ENCODE measurements at regions not wholly inside any gene's neighbourhood (a gene's known extent, or its start where the extent isn't known, plus 50 kb on each side); places are given as distances from the start of the nearest gene placed in this dataset.
"Not testable (repeated sequence)": the region's sequence is repeated elsewhere in the genome, so short reads cannot be mapped to it uniquely, and the experiment has no call there.

- no peaks in the 10 kb centered on the region for H3K4me1 Mint-ChIP-seq (ENCODE audit: low read depth)
- no peak for DNase-seq
- H3K36me3 Mint-ChIP-seq (ENCODE audit: low read depth): no peaks in the 10 kb centered on the region
- no peak overlapping the region for H3K4me3 Mint-ChIP-seq
- H3K9me3 Mint-ChIP-seq: peaks cover 3% of the 10 kb centered on the region
- no peaks in the 10 kb centered on the region for H3K27me3 Mint-ChIP-seq
- no peak overlapping the region for H3K27ac Mint-ChIP-seq
Observed at GRCh38 chr11:92449222-92449621, 224.6 kb downstream of the FAT3 start.

GRCh38 chr11:92449780-92450179, 225.2 kb downstream of the FAT3 start:
- DNase-seq: no peak
- Mint-ChIP-seq H3K4me3 (no peak overlapping the region), H3K27me3 (no peaks in the 10 kb centered on the region), H3K4me1 (ENCODE audit: low read depth) (no peaks in the 10 kb centered on the region), H3K36me3 (ENCODE audit: low read depth) (no peaks in the 10 kb centered on the region), H3K27ac (no peak overlapping the region), H3K9me3 (peaks cover 3% of the 10 kb centered on the region)

- Mint-ChIP-seq H3K36me3 (ENCODE audit: low read depth) (no peaks in the 10 kb centered on the region), H3K4me1 (ENCODE audit: low read depth) (no peaks in the 10 kb centered on the region)
- DNase-seq: no peak
Observed at GRCh38 chr11:92451063-92451462, 226.4 kb downstream of the FAT3 start.

GRCh38 chr11:92453055-92453454, 228.4 kb downstream of the FAT3 start:
- Mint-ChIP-seq H3K27me3 (no peaks in the 10 kb centered on the region), H3K4me1 (ENCODE audit: low read depth) (no peaks in the 10 kb centered on the region), H3K36me3 (ENCODE audit: low read depth) (no peaks in the 10 kb centered on the region), H3K9me3 (peaks cover 3% of the 10 kb centered on the region), H3K4me3 (no peak overlapping the region), H3K27ac (no peak overlapping the region)
- DNase-seq: no peak

More at GRCh38 chr11:92451063-92451462, 226.4 kb downstream of the FAT3 start:
- no peak overlapping the region for H3K27ac Mint-ChIP-seq
- no peaks in the 10 kb centered on the region for H3K27me3 Mint-ChIP-seq
- peaks cover 3% of the 10 kb centered on the region for H3K9me3 Mint-ChIP-seq
- H3K4me3 Mint-ChIP-seq: no peak overlapping the region

- Mint-ChIP-seq H3K27ac (no peak overlapping the region), H3K36me3 (ENCODE audit: low read depth) (no peaks in the 10 kb centered on the region), H3K27me3 (no peaks in the 10 kb centered on the region), H3K4me1 (ENCODE audit: low read depth) (no peaks in the 10 kb centered on the region), H3K4me3 (no peak overlapping the region), H3K9me3 (peaks cover 3% of the 10 kb centered on the region)
- no peak for DNase-seq
Observed at GRCh38 chr11:92455210-92455790, 230.7 kb downstream of the FAT3 start.

GRCh38 chr11:92457250-92457649, 232.6 kb downstream of the FAT3 start:
- Mint-ChIP-seq H3K27ac (no peak overlapping the region), H3K4me3 (no peak overlapping the region), H3K9me3 (peaks cover 3% of the 10 kb centered on the region), H3K36me3 (ENCODE audit: low read depth) (no peaks in the 10 kb centered on the region), H3K4me1 (ENCODE audit: low read depth) (no peaks in the 10 kb centered on the region), H3K27me3 (no peaks in the 10 kb centered on the region)
- DNase-seq: no peak

- Mint-ChIP-seq H3K4me3 (no peak overlapping the region), H3K27me3 (no peaks in the 10 kb centered on the region), H3K36me3 (ENCODE audit: low read depth) (no peaks in the 10 kb centered on the region), H3K9me3 (no peaks in the 10 kb centered on the region), H3K27ac (no peak overlapping the region), H3K4me1 (ENCODE audit: low read depth) (no peaks in the 10 kb centered on the region)
- DNase-seq: no peak
Observed at GRCh38 chr11:92458486-92458885, 233.9 kb downstream of the FAT3 start.

GRCh38 chr11:92460213-92460612, 235.6 kb downstream of the FAT3 start:
- H3K4me1 Mint-ChIP-seq (ENCODE audit: low read depth): no peaks in the 10 kb centered on the region

GRCh38 chr11:92461447-92461846, 236.8 kb downstream of the FAT3 start:
- Mint-ChIP-seq H3K27me3 (no peaks in the 10 kb centered on the region), H3K36me3 (ENCODE audit: low read depth) (no peaks in the 10 kb centered on the region), H3K27ac (no peak overlapping the region), H3K4me1 (ENCODE audit: low read depth) (no peaks in the 10 kb centered on the region), H3K4me3 (no peak overlapping the region), H3K9me3 (peaks cover 2% of the 10 kb centered on the region)
- DNase-seq: no peak

More at GRCh38 chr11:92460213-92460612, 235.6 kb downstream of the FAT3 start:
- H3K4me3 Mint-ChIP-seq: no peak overlapping the region
- no peaks in the 10 kb centered on the region for H3K36me3 Mint-ChIP-seq (ENCODE audit: low read depth)
- no peak for DNase-seq
- peaks cover 2% of the 10 kb centered on the region for H3K9me3 Mint-ChIP-seq
- no peaks in the 10 kb centered on the region for H3K27me3 Mint-ChIP-seq
- no peak overlapping the region for H3K27ac Mint-ChIP-seq

GRCh38 chr11:92462821-92463220, 238.2 kb downstream of the FAT3 start:
- DNase-seq: no peak
- Mint-ChIP-seq H3K4me1 (ENCODE audit: low read depth) (no peaks in the 10 kb centered on the region), H3K27me3 (no peaks in the 10 kb centered on the region), H3K9me3 (peaks cover 2% of the 10 kb centered on the region), H3K27ac (no peak overlapping the region), H3K4me3 (no peak overlapping the region), H3K36me3 (ENCODE audit: low read depth) (no peaks in the 10 kb centered on the region)

GRCh38 chr11:92464822-92465221, 240.2 kb downstream of the FAT3 start:
- no peaks in the 10 kb centered on the region for H3K4me1 Mint-ChIP-seq (ENCODE audit: low read depth)
- no peaks in the 10 kb centered on the region for H3K27me3 Mint-ChIP-seq
- no peak overlapping the region for H3K4me3 Mint-ChIP-seq
- peaks cover 2% of the 10 kb centered on the region for H3K9me3 Mint-ChIP-seq
- DNase-seq: no peak
- H3K36me3 Mint-ChIP-seq (ENCODE audit: low read depth): no peaks in the 10 kb centered on the region
- no peak overlapping the region for H3K27ac Mint-ChIP-seq

- H3K27ac Mint-ChIP-seq; DNase-seq; H3K36me3 Mint-ChIP-seq (ENCODE audit: low read depth); H3K27me3 Mint-ChIP-seq; H3K4me3 Mint-ChIP-seq; H3K9me3 Mint-ChIP-seq; H3K4me1 Mint-ChIP-seq (ENCODE audit: low read depth): not testable (repeated sequence)
Observed at GRCh38 chr11:92465410-92465809, 240.8 kb downstream of the FAT3 start.

GRCh38 chr11:92473736-92474135, 249.1 kb downstream of the FAT3 start:
- no peak for DNase-seq
- Mint-ChIP-seq H3K27me3 (no peaks in the 10 kb centered on the region), H3K9me3 (no peaks in the 10 kb centered on the region), H3K36me3 (ENCODE audit: low read depth) (no peaks in the 10 kb centered on the region), H3K4me1 (ENCODE audit: low read depth) (no peaks in the 10 kb centered on the region), H3K27ac (no peak overlapping the region), H3K4me3 (no peak overlapping the region)

GRCh38 chr11:92475316-92475715, 250.7 kb downstream of the FAT3 start:
- H3K36me3 Mint-ChIP-seq (ENCODE audit: low read depth): no peaks in the 10 kb centered on the region
- no peaks in the 10 kb centered on the region for H3K27me3 Mint-ChIP-seq
- no peak overlapping the region for H3K27ac Mint-ChIP-seq
- H3K4me3 Mint-ChIP-seq: no peak overlapping the region
- DNase-seq: no peak
- H3K4me1 Mint-ChIP-seq (ENCODE audit: low read depth): no peaks in the 10 kb centered on the region
- H3K9me3 Mint-ChIP-seq: peaks cover 4% of the 10 kb centered on the region

GRCh38 chr11:92475819-92476218, 251.2 kb downstream of the FAT3 start:
- H3K9me3 Mint-ChIP-seq: peaks cover 4% of the 10 kb centered on the region
- no peaks in the 10 kb centered on the region for H3K27me3 Mint-ChIP-seq
- no peak overlapping the region for H3K27ac Mint-ChIP-seq
- no peak overlapping the region for H3K4me3 Mint-ChIP-seq
- H3K4me1 Mint-ChIP-seq (ENCODE audit: low read depth): no peaks in the 10 kb centered on the region
- no peaks in the 10 kb centered on the region for H3K36me3 Mint-ChIP-seq (ENCODE audit: low read depth)
- no peak for DNase-seq

GRCh38 chr11:92477686-92478085, 253.1 kb downstream of the FAT3 start:
- H3K27ac Mint-ChIP-seq: no peak overlapping the region
- H3K36me3 Mint-ChIP-seq (ENCODE audit: low read depth): no peaks in the 10 kb centered on the region

More at GRCh38 chr11:92477686-92478085, 253.1 kb downstream of the FAT3 start:
- Mint-ChIP-seq H3K9me3 (peaks cover 4% of the 10 kb centered on the region), H3K4me1 (ENCODE audit: low read depth) (no peaks in the 10 kb centered on the region), H3K27me3 (no peaks in the 10 kb centered on the region), H3K4me3 (no peak overlapping the region)
- DNase-seq: no peak
